Breast epithelium (tissue), 4 donors: ENCODE measurements at regions not wholly inside any gene's neighbourhood (a gene's known extent, or its start where the extent isn't known, plus 50 kb on each side); places are given as distances from the start of the nearest gene placed in this dataset.
"Not testable (repeated sequence)": the region's sequence is repeated elsewhere in the genome, so short reads cannot be mapped to it uniquely, and the experiment has no call there.

Source experiments
- DNase-seq, 2 donors: peaks; one replicate each; pipeline ENCODE4 v3.0.0-alpha.2; 2019; ENCODE audit warnings: low spot score in 2 of 2
- H3K27ac ChIP-seq, 2 donors: fragments of 200-600 bp; sonication (generic) in 1 of 2; one replicate each; pipeline ENCODE4 v1.5.1; 2016 to 2019; ENCODE audit warnings: mild to moderate bottlenecking in 1 of 2
- H3K27me3 ChIP-seq, 2 donors: fragments of 200-600 bp; sonication (generic) in 1 of 2; one replicate each; pipeline versions ENCODE4 v1.5.1 to v1.6.0; 2017 to 2019; ENCODE audit warnings: control low read depth in 1 of 2, mild to moderate bottlenecking in 1 of 2
- H3K36me3 ChIP-seq: fragments of 200-600 bp; one replicate; pipeline ENCODE4 v1.5.1; 2019
- H3K4me1 ChIP-seq, 2 donors: fragments of 200-600 bp; sonication (generic); one replicate each; pipeline ENCODE4 v1.5.1; 2016 to 2019; ENCODE audit warnings: control low read depth in 1 of 2
- H3K4me3 ChIP-seq, 3 donors: fragments of 200-600 bp; sonication (generic); 1 replicate in 2 of 3; 2 replicates in 1 of 3; pipeline ENCODE4 v1.5.1; 2016 to 2019; ENCODE audit warnings: mild to moderate bottlenecking in 3 of 3, moderate library complexity in 2 of 3
- H3K9me3 ChIP-seq, 2 donors: fragments of 200-600 bp; sonication (generic) in 1 of 2; one replicate each; pipeline ENCODE4 v1.5.1; 2016 to 2019; ENCODE audit warnings: control low read depth in 1 of 2
- CTCF ChIP-seq, 3 donors: fragments of 450-650 bp; IDR thresholded peaks; one replicate each; pipeline ENCODE4 v1.5.1; 2016 to 2017; ENCODE audit warnings: antibody characterized with exemption in 3 of 3, mild to moderate bottlenecking in 3 of 3, moderate library complexity in 3 of 3
- POLR2A ChIP-seq: fragments of 450-650 bp; IDR thresholded peaks from one replicate; pipeline ENCODE4 v1.6.1; 2016; ENCODE audit warnings: antibody characterized with exemption, mild to moderate bottlenecking, moderate library complexity
- POLR2AphosphoS5 ChIP-seq, 3 donors: sonication (generic); formaldehyde crosslinking; IDR thresholded peaks; one replicate each; pipeline ENCODE4 v1.6.1; 2017; ENCODE audit warnings: antibody characterized with exemption in 3 of 3
- intact Hi-C: fragments of 100-400 bp; cut with DNase I; formaldehyde crosslinking; loops from one replicate; pipeline ENCODE4 v1.15.1; 2023; ENCODE audit warnings: low total_unique reads

DNA sequence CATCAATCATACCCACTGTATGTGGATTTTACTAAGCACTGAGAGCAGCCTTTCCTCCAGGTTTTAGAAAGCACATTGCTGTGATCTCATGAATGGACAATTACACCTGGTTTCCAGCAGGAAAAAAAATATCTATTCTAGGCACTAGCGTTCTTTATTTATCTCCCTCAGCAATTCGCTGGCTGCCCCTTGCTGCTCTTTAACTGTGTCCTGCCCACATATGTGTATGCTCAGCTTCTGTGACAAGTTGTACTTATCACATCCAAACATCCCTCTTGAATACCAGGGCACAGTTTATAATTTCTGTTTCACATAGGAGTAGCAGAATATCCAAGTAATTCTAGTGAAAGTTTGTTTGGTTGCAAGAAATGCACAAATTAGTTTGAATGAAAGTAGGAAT lies 146.8 kb downstream of the USP46 start:
- DNase-seq: no peak
- Histone ChIP-seq H3K27ac (no peak overlapping the region), H3K27me3 (no peaks in the 10 kb centered on the region), H3K4me3 (no peak overlapping the region), H3K4me1 (no peaks in the 10 kb centered on the region), H3K36me3 (no peaks in the 10 kb centered on the region), H3K9me3 (no peaks in the 10 kb centered on the region)
- intact Hi-C loops: no loop called here
- no peak for TF ChIP-seq CTCF (IDR thresholded peaks at IDR 0.05)
- no peak for TF ChIP-seq POLR2AphosphoS5 (IDR thresholded peaks at IDR 0.05)
- no peak for TF ChIP-seq POLR2A

GRCh38 chr4:52522093-52522492 lies 137.0 kb downstream of the USP46 start:
- H3K9me3 ChIP-seq, DNase-seq, intact Hi-C loops, H3K4me3 ChIP-seq, H3K36me3 ChIP-seq, H3K27me3 ChIP-seq, H3K4me1 ChIP-seq, H3K27ac ChIP-seq: not testable (repeated sequence)

- Histone ChIP-seq H3K4me1 (no peaks in the 10 kb centered on the region), H3K27me3 (no peaks in the 10 kb centered on the region), H3K9me3 (peaks cover 0 to 10% of the 10 kb centered on the region in 2 donors), H3K36me3 (no peaks in the 10 kb centered on the region), H3K4me3 (no peak overlapping the region), H3K27ac (no peak overlapping the region)
- DNase-seq: no peak
- intact Hi-C loops: no loop called here
- TF ChIP-seq POLR2AphosphoS5 (IDR thresholded peaks at IDR 0.05) (no peak), POLR2A (no peak), CTCF (IDR thresholded peaks at IDR 0.05) (no peak)
These were observed 129.1 kb downstream of the USP46 start for GRCh38 chr4:52529983-52530382.

GRCh38 chr4:52535793-52536192 lies 123.3 kb downstream of the USP46 start:
- no peak overlapping the region for H3K4me3 ChIP-seq
- H3K36me3 ChIP-seq: no peaks in the 10 kb centered on the region
- H3K4me1 ChIP-seq: no peaks in the 10 kb centered on the region
- no peaks in the 10 kb centered on the region for H3K27me3 ChIP-seq
- TF ChIP-seq POLR2AphosphoS5 (IDR thresholded peaks at IDR 0.05): no peak
- TF ChIP-seq CTCF (IDR thresholded peaks at IDR 0.05): no peak
- no peak for DNase-seq
- H3K27ac ChIP-seq: no peak overlapping the region
- intact Hi-C loops: no loop called here
- no peaks in the 10 kb centered on the region for H3K9me3 ChIP-seq
